ENCODE measurements at regions not wholly inside any gene's neighbourhood (a gene's known extent, or its start where the extent isn't known, plus 50 kb on each side); places are given as distances from the start of the nearest gene placed in this dataset.
"Not testable (repeated sequence)": the region's sequence is repeated elsewhere in the genome, so short reads cannot be mapped to it uniquely, and the experiment has no call there.

DNA sequence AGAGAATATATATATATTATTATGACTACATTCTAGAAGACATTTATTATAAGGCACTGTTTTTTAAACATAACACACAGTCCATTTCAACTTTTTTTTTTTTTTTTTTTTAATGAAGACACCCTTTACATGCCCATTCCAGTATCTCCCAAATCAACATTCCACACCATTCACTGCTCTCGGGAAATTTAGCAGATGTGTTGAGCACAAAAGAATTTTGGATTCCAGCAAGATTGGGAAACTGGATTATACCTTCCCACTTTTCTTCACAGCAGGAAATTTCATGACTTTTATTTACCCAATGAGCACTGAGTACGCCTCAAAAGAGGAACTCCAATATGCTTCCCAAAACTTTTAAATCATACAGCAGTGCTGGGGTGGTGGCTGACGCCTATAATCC, 333.6 kb upstream of the DAB2 start:
- no peak for DNase-seq (ENCODE audit: low spot score)

- DNase-seq (ENCODE audit: low spot score) = no peak
Observed at GRCh38 chr5:39757131-39757530, 332.4 kb upstream of the DAB2 start.

DNA sequence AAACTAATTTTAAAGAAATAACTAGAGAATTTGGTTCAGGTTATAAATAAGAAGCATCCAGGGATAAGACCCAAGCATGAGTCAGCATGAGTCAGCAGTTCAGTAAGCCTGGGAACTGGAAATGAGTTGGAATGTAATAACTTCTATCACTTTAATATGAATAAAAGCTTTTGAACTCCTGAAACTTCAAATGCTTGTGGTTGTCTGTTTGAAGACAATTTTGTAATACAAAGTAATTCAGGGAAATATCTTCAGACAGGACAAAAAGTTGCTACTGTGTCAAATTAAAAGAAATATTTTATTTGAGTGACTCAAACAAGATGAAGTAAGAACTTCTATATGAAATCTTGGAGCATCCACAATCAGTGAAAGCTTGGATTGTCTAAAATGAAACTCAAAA, 331.2 kb upstream of the DAB2 start:
- peak; percentile 82 for DNase-seq (ENCODE audit: low spot score)

DNA sequence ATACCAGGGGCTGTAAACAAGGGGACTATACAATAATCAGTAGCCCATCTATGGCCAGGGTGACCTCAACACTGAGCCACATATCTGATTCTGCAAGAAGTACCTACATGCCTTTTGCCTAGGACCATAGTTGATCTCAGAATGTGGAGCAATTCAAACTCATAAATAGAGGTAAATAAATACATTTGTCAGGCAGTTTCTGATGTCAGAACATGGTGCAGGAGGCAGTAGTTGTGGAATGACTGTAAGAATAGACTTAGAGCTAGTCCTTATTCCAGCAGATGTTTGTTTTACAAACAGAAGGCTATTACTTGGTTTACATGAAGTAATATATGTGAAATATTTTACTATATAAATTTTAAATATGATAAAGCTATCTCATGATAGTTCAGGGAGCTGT, 330.7 kb upstream of the DAB2 start:
- DNase-seq (ENCODE audit: low spot score) = no peak

DNA sequence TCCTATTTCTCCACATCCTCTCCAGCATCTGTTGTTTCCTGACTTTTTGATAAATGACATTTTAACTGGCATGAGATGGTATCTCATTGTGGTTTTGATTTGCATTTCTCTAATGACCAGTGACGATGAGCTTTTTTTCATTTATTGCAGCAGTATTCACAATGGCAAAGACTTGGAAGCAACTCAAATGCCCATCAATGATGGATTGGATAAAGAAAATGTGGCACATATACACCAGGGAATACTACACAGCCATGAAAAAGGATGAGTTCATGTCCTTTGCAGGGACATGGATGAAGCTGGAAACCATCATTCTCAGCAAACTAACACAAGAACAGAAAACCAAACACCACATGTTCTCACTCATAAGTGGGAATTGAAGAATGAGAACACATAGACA, 329.0 kb upstream of the DAB2 start:
- not testable (repeated sequence) for DNase-seq (ENCODE audit: low spot score)

DNA sequence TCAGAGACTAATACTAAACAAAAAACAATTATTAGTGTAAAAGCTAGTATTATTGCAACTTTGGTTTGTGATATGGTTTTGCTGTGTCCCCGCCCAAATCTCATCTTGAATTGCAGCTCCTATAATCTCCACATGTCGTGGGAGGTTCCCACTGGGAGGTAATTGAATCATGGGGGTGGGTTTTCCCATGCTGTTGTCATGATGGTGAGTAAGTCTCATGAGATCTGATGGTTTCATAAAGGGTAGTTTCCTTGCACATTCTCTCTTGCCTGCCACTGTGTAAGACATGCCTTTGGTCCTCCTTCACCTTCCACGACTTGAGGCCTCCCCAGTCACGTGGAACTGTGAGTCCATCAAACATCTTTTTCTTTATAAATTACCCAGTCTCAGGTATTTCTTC, 325.9 kb upstream of the DAB2 start:
- no peak for DNase-seq (ENCODE audit: low spot score)

GRCh38 chr5:39742916-39743315, 318.1 kb upstream of the DAB2 start:
- no peak for DNase-seq (ENCODE audit: low spot score)

GRCh38 chr5:39740404-39740803, 315.6 kb upstream of the DAB2 start:
- no peak for DNase-seq (ENCODE audit: low spot score)

- no peak for DNase-seq (ENCODE audit: low spot score)
Observed at GRCh38 chr5:39732166-39732565, 307.4 kb upstream of the DAB2 start.

DNA sequence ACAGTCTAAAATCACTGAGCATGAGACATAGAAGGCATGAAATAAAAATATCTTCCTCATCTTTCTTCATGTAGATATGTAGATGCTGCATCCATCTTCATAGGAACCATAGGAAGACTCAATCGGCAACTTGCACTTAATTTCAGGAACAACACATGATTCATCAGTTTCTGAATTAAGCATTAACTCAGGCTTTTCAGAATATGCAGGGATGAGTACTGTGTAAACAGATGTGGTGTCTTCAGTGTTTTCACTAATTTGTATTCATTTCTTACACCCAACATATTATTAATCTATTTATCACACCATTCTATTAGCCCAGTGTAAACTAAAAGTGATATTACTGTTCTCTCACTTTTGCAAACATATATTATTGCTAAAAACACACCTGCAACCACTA, 305.9 kb upstream of the DAB2 start:
- DNase-seq (ENCODE audit: low spot score) = no peak

GRCh38 chr5:39730006-39730405, 305.2 kb upstream of the DAB2 start:
- DNase-seq (ENCODE audit: low spot score) = no peak

DNA sequence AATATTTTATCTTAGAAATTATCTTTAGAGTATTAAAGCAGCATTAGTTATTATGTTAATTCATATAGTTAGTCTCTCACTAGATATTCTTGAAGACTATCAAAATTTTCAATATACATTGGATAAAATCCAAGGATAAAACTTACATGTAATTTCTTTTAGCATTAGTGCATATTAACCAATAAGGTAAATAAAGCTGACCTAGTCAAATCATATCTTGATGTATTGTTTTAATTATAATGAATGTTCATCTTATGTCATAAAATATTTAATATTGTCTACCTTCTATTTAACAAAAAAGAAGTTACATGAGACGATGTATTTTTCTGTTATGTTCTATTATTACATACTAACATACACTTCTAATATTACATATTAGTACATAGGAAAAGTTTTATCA, 301.7 kb upstream of the DAB2 start:
- no peak for DNase-seq (ENCODE audit: low spot score)

DNA sequence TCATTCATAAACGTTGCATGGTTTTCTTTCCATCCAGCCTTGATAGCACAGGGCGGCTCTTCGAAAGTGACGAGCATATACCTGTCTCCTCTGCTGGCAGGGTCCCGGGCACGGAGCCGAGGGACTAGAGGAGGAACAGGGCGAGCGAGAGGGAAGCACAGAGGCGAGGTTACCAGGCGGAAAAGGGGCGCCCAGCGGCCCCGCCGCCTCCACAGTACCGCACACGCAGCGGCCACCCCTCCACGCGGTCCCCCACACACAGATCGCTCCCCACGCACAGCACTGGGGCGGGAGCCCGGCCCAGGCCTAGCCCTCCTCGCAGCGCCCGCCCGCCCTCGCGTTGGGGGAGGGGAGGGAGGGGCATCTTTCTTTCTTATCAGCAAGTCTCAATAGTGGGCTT, 296.6 kb upstream of the DAB2 start:
- no peak for DNase-seq (ENCODE audit: low spot score)

DNA sequence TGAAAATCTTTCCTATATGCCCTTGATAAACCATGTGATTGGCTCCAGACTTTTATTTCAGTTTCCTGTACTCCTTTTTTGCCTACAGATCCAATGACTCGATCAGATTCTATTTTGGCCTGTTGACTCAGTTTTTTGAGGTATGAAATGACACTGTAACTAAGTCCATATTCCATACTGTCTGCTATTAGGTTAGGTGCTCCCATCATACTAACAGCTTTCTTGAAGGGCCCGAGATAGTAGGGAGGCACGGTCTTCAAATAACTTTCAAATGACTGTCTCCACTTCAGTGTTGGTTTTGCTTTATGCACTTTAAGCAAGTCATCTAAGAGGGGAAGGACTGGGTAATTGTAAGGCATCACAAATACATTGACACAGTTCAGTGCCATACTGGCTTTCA, 295.4 kb upstream of the DAB2 start:
- DNase-seq (ENCODE audit: low spot score) = no peak

DNA sequence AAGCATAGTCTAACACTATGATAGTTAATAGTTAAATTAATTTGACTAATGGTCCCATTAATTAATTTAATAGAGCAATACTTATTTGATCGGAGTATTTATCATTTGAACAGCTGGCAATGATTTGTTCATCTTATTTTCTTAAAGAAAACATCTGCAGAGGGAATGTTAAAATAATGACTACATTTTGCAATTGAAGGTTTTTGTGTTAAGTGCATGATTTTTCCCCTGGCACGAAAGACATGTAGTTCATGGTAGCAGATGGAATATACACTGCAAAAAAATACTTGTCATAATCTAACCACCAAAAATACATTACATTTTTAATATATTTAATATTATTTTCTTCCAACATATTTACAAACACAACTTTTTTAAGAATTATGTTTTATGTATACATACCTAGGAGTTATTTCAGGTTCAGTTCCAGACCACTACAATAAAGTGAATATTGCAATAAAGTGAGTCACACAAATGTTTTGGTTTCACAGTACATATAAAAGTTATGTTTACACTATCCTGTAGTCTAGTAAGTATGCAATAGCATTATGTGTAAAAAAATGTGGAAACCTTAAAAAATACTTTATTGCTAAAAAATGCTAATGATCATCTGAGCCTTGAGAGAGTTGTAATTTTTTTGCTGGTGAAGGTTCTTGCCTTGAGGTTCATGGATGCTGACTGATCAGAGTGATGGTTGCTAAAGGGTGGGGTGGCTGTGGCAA, 292.6 kb upstream of the DAB2 start:
- DNase-seq (ENCODE audit: low spot score) = no peak

GRCh38 chr5:39716532-39717028, 291.8 kb upstream of the DAB2 start:
- peak; percentile 59 for DNase-seq (ENCODE audit: low spot score)

DNA sequence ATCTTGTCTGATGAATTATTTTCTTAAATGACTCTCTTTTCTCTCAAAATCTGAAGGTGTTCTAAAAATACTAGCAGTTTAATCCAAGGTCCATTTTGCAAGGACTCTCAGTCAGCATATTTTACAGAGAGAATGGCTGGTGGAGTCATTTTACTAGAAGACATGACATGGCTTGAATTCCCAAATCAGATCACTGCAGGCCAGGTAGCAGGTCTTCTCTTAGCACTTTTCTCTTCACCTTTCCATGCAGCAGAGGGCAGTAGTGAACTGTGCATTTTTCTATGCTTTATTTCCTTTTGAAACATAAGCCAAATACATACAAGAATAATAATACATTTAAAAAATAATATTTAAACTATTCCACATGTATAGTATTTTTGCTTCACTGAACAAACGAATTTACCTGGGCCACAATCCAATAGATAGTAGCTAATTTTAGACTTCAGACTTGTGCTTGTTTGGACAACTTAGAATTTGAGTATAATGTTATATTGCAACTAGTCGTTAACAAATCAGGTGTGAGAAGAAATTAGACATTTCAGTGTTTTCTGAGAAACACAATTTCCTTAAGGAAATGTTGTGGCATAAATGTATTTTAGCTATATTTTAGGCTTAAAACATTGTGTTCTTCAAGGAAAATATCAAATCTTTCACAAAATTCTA, 289.4 kb upstream of the DAB2 start:
- DNase-seq (ENCODE audit: low spot score) = peak; percentile 91

GRCh38 chr5:39713250-39713916, 288.6 kb upstream of the DAB2 start:
- DNase-seq (ENCODE audit: low spot score) = peak; percentile 48

DNA sequence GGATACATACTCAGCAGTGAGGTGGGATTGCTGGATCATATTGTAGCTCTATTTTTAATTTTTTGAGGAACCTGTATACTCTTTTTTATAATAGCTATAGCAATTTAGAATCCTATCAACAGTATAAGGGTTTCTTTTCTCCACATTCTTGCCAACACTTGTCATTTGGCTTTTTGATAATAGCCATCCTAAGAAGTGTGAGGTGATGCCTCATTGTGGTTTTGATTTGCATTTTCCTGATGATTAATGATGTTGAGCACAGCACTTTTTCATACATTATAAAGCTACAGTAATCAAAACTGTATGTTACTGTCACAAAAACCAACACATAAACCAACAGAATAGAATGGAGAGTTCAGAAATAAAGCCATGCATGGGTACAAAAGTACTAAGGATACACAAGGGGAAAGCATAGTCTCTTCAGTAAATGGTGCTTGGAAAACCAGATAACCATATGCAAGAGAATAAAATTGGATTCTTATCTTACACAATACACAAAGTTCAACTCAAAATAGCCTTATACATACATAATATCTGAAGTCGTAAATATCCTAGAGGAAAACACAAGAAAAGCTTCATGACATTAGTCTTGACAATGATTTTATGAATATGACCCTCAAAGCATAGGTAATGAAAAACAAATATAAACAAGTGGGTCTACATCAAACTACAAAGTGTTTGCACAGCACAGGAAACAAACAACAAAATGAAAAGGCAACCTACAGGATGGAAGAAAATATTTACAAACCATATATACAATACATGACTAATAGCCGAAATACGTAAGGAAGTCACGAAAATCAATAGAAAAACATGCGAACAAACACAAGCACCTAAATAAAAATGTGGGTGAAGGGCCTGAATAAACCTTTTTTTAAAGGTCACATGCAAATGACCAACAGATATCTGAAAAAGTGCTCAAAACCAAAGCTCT, 287.8 kb upstream of the DAB2 start:
- no peak for DNase-seq (ENCODE audit: low spot score)

- DNase-seq (ENCODE audit: low spot score) = peak; percentile 96
Observed at GRCh38 chr5:39711821-39712220, 287.0 kb upstream of the DAB2 start.

DNA sequence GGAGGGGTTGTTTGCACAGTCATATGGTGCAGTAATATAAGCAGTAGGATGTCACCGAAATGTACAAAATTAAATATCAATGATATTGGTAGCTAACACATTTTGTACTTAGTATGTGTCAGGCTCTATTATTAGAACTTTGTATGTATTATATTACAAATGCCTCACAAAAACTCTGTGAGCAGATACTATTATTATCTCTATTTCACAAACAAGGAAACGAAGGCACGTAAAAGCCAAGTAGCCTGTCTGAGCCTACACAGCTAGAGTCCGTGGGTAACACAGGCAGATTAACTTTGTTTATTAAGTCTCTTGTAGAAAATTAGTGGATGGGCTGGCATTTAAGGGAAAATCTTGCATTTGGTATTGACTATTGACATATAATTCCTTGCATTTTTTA, 284.3 kb upstream of the DAB2 start:
- no peak for DNase-seq (ENCODE audit: low spot score)

DNA sequence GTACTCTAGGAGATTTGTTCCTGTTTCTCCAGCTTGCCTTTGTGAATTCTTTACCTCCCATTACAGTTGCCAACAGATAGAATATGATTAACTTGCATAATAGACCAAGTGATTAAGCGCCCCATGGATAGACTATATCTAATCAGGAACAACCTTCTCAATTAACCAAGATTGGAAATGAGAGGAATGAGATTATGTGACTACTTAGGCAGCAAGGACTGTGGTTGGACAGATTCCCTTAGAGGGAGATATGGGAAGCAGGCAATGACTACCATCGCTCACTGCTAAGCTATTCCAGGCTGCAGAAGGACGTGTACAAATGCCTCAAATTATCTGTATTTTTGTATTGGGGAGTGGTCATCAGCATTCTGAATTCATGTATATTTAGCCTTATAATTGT, 278.1 kb upstream of the DAB2 start:
- no peak for DNase-seq (ENCODE audit: low spot score)

Data from umbilical cord (tissue), 1 donor.